CD14-positive monocyte (primary cell): ENCODE measurements at regions not wholly inside any gene's neighbourhood (a gene's known extent, or its start where the extent isn't known, plus 50 kb on each side); places are given as distances from the start of the nearest gene placed in this dataset.

Source experiments
- DNase-seq, 3 donors: peaks; one replicate each; pipeline ENCODE4 v3.0.0-alpha.2; 2011 to 2022
- H2AFZ ChIP-seq: 2 replicates; pipeline ENCODE4 v1.6.0; 2012; ENCODE audit warnings: mild to moderate bottlenecking, low read depth, low read length, inconsistent platforms; ENCODE audit not compliant: insufficient read depth, poor library complexity, severe bottlenecking
- H3K27ac ChIP-seq, 2 donors: 1 replicate in 1 of 2; 2 replicates in 1 of 2; pipeline ENCODE4 v1.5.1; 2012 to 2013; ENCODE audit warnings: low read length in 2 of 2, control low read depth in 1 of 2, inconsistent platforms in 1 of 2, low read depth in 1 of 2, mild to moderate bottlenecking in 1 of 2
- H3K27me3 ChIP-seq, 2 donors: one replicate each; pipeline versions ENCODE4 v1.6.0 to v1.6.1; 2011 to 2013; ENCODE audit warnings: low read length in 2 of 2; ENCODE audit not compliant: control insufficient read depth in 2 of 2, insufficient read depth in 2 of 2
- H3K36me3 ChIP-seq, 2 donors: replicated peaks in 1 of 2; 1 replicate in 1 of 2; 2 replicates in 1 of 2; pipeline versions ENCODE4 v1.5.1 to v1.6.1; 2012 to 2013; ENCODE audit warnings: low read length in 2 of 2, control low read depth in 1 of 2, inconsistent platforms in 1 of 2, mild to moderate bottlenecking in 1 of 2; ENCODE audit not compliant: insufficient read depth in 2 of 2, control insufficient read depth in 1 of 2
- H3K4me1 ChIP-seq, 2 donors: 1 replicate in 1 of 2; 2 replicates in 1 of 2; pipeline versions ENCODE4 v1.5.1 to v1.6.1; 2012 to 2013; ENCODE audit warnings: low read length in 2 of 2, control low read depth in 1 of 2, inconsistent platforms in 1 of 2, mild to moderate bottlenecking in 1 of 2, moderate library complexity in 1 of 2; ENCODE audit not compliant: insufficient read depth in 2 of 2, control insufficient read depth in 1 of 2
- H3K4me2 ChIP-seq: replicated peaks from 2 replicates; pipeline ENCODE3; 2012; ENCODE audit warnings: low read length, moderate library complexity, mild to moderate bottlenecking; ENCODE audit not compliant: poor library complexity, severe bottlenecking; ENCODE audit errors: extremely low read depth
- H3K4me3 ChIP-seq, 3 experiments: fragments of 200-600 bp in 1 of 3; sonication (generic) in 1 of 3; replicated peaks in 1 of 3; 1 replicate in 2 of 3; 2 replicates in 1 of 3; pipeline ENCODE4 v1.5.1; 2011 to 2013; ENCODE audit warnings: low read length in 3 of 3, mild to moderate bottlenecking in 3 of 3, control low read depth in 2 of 3, low read depth in 2 of 3, inconsistent platforms in 1 of 3, moderate library complexity in 1 of 3
- H3K79me2 ChIP-seq: 2 replicates; pipeline ENCODE4 v1.6.0; 2012; ENCODE audit warnings: mild to moderate bottlenecking, control low read depth, inconsistent platforms, low read length, moderate library complexity; ENCODE audit not compliant: insufficient read depth
- H3K9ac ChIP-seq: 2 replicates; pipeline ENCODE4 v1.6.0; 2017; ENCODE audit warnings: low read length, mild to moderate bottlenecking; ENCODE audit not compliant: insufficient read depth, poor library complexity, severe bottlenecking
- H3K9me3 ChIP-seq, 2 donors: replicated peaks in 1 of 2; 1 replicate in 1 of 2; 2 replicates in 1 of 2; pipeline versions ENCODE4 v1.5.1 to v1.6.1; 2012 to 2013; ENCODE audit warnings: low read length in 2 of 2, control low read depth in 1 of 2; ENCODE audit not compliant: control insufficient read depth in 1 of 2, insufficient read depth in 1 of 2
- H4K20me1 ChIP-seq: 2 replicates; pipeline ENCODE4 v1.6.0; 2012; ENCODE audit warnings: mild to moderate bottlenecking, low read length, control low read depth, moderate library complexity; ENCODE audit not compliant: insufficient read depth
- H3K27ac Mint-ChIP-seq, 7 donors: one replicate each; pipeline ENCODE4 v1.8.0; 2020; ENCODE audit warnings: mild to moderate bottlenecking in 7 of 7, mixed read lengths in 7 of 7, moderate library complexity in 6 of 7, inconsistent platforms in 2 of 7
- H3K27me3 Mint-ChIP-seq, 3 donors: one replicate each; pipeline ENCODE4 v1.8.0; 2021 to 2022; ENCODE audit warnings: low read depth in 3 of 3, mild to moderate bottlenecking in 3 of 3, mixed read lengths in 3 of 3, moderate library complexity in 3 of 3, inconsistent platforms in 1 of 3
- H3K36me3 Mint-ChIP-seq, 2 donors: one replicate each; pipeline ENCODE4 v1.8.0; 2020; ENCODE audit warnings: mixed read lengths in 2 of 2, inconsistent platforms in 1 of 2, mild to moderate bottlenecking in 1 of 2
- H3K4me1 Mint-ChIP-seq: one replicate; pipeline ENCODE4 v1.8.0; 2020; ENCODE audit warnings: mild to moderate bottlenecking, mixed read lengths
- H3K4me3 Mint-ChIP-seq, 2 donors: one replicate each; pipeline ENCODE4 v1.8.0; 2020; ENCODE audit warnings: mild to moderate bottlenecking in 2 of 2, mixed read lengths in 2 of 2, moderate library complexity in 1 of 2
- H3K9me3 Mint-ChIP-seq, 7 donors: one replicate each; pipeline ENCODE4 v1.8.0; 2020 to 2022; ENCODE audit warnings: mixed read lengths in 7 of 7, mild to moderate bottlenecking in 6 of 7, moderate library complexity in 6 of 7, inconsistent platforms in 2 of 7
- WGBS: methylation state at CpG from one replicate; pipeline ENCODE4 v1.1.5; 2013; ENCODE audit warnings: missing lambda C conversion rate; ENCODE audit not compliant: insufficient coverage; 5-methylcytosine and 5-hydroxymethylcytosine counted together
- intact Hi-C, 2 donors: fragments of 100-400 bp; cut with micrococcal nuclease; formaldehyde crosslinking; loops; one replicate each; pipeline versions ENCODE4 v1.15.0 to v1.15.1; 2023
- TF ChIP-seq, protein P1 (sequence below): fragments of 200-600 bp; IDR thresholded peaks from one replicate; pipeline ENCODE4 v1.8.0; 2022; ENCODE audit warnings: antibody characterized with exemption, mild to moderate bottlenecking

DNA sequence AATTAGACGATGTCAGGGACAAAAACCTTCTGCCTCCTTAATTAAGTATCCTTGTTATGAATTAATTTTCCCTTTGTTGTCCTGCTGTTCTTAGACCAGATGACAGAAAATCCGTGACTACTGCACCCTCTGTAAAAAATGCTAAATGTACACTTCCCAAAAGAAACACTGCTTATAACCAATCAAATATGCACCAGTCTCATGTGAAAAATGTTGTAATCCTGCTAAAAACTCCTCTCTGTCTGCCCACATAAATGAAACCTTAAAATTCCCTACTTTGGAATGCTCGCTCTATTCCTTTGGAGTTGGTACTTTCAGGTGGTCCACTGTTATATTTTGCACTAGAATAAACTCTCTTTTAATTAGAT is 366.8 kb upstream of the CCDC179 start:
- TF ChIP-seq, protein P1, sequence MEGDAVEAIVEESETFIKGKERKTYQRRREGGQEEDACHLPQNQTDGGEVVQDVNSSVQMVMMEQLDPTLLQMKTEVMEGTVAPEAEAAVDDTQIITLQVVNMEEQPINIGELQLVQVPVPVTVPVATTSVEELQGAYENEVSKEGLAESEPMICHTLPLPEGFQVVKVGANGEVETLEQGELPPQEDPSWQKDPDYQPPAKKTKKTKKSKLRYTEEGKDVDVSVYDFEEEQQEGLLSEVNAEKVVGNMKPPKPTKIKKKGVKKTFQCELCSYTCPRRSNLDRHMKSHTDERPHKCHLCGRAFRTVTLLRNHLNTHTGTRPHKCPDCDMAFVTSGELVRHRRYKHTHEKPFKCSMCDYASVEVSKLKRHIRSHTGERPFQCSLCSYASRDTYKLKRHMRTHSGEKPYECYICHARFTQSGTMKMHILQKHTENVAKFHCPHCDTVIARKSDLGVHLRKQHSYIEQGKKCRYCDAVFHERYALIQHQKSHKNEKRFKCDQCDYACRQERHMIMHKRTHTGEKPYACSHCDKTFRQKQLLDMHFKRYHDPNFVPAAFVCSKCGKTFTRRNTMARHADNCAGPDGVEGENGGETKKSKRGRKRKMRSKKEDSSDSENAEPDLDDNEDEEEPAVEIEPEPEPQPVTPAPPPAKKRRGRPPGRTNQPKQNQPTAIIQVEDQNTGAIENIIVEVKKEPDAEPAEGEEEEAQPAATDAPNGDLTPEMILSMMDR, result no peak

DNA sequence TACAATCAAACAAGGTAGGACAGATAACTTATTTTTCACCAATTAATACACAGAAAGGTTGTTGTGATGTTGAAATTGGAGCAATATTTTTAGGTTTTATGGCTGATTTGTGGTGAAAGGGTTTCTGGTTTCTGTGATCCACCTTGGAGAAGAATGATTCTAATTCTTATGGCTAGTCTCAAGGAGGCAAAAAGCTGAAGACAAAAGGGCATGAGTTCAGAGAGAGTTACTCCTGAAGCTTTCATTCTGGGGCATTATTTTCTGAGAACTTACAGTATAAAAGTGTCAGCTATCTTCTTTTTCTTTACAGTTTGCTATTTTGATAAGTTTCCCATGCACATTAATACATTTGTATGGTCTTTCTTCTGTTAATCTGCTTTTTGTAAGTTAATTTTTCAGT is 372.4 kb upstream of the CCDC179 start:
- no peaks in the 10 kb centered on the region for H3K4me1 ChIP-seq
- H4K20me1 ChIP-seq, result no peaks in the 10 kb centered on the region
- no peak overlapping the region for H3K27ac ChIP-seq
- TF ChIP-seq, protein P1, result no peak
- no peak for DNase-seq
- H3K79me2 ChIP-seq, result no peaks in the 10 kb centered on the region
- no peak overlapping the region for H3K4me3 ChIP-seq
- Mint-ChIP-seq H3K4me1 (no peaks in the 10 kb centered on the region), H3K4me3 (no peak overlapping the region), H3K27ac (no peak overlapping the region), H3K27me3 (peaks cover 0 to 2% (median 1%) of the 10 kb centered on the region in 3 donors), H3K36me3 (no peaks in the 10 kb centered on the region), H3K9me3 (peaks cover 0 to 4% (median 0%) of the 10 kb centered on the region in 7 donors)
- H2AFZ ChIP-seq, result no peak overlapping the region
- intact Hi-C loops, result no loop called here
- no peaks in the 10 kb centered on the region for H3K36me3 ChIP-seq
- peaks cover 0 to 3% of the 10 kb centered on the region in 2 donors for H3K9me3 ChIP-seq
- no peak overlapping the region for H3K9ac ChIP-seq
- no peak overlapping the region for H3K4me2 ChIP-seq
- no peaks in the 10 kb centered on the region for H3K27me3 ChIP-seq

More for the DNA sequence above, 366.8 kb upstream of the CCDC179 start:
- H2AFZ ChIP-seq, result no peak overlapping the region
- H3K9me3 ChIP-seq, result peaks cover 0 to 3% of the 10 kb centered on the region in 2 donors
- H4K20me1 ChIP-seq, result no peaks in the 10 kb centered on the region
- no peaks in the 10 kb centered on the region for H3K4me1 ChIP-seq
- no peak overlapping the region for H3K4me3 Mint-ChIP-seq
- no peak overlapping the region for H3K9ac ChIP-seq
- H3K36me3 ChIP-seq, result no peaks in the 10 kb centered on the region
- no peaks in the 10 kb centered on the region for H3K36me3 Mint-ChIP-seq
- H3K9me3 Mint-ChIP-seq, result peaks cover 0 to 11% (median 3%) of the 10 kb centered on the region in 7 donors
- no peaks in the 10 kb centered on the region for H3K79me2 ChIP-seq
- H3K27ac ChIP-seq, result no peak overlapping the region
- H3K4me2 ChIP-seq, result no peak overlapping the region
- no peaks in the 10 kb centered on the region for H3K27me3 ChIP-seq
- WGBS, result 0% methylated on average over 1 of the region's 3 CpGs
- H3K27me3 Mint-ChIP-seq, result peaks cover 0 to 2% (median 1%) of the 10 kb centered on the region in 3 donors
- intact Hi-C loops, result no loop called here
- no peak for DNase-seq
- no peak overlapping the region for H3K4me3 ChIP-seq
- no peaks in the 10 kb centered on the region for H3K4me1 Mint-ChIP-seq
- H3K27ac Mint-ChIP-seq, result no peak overlapping the region
